ENCODE measurements at regions not wholly inside any gene's neighbourhood (a gene's known extent, or its start where the extent isn't known, plus 50 kb on each side); places are given as distances from the start of the nearest gene placed in this dataset.

DNA sequence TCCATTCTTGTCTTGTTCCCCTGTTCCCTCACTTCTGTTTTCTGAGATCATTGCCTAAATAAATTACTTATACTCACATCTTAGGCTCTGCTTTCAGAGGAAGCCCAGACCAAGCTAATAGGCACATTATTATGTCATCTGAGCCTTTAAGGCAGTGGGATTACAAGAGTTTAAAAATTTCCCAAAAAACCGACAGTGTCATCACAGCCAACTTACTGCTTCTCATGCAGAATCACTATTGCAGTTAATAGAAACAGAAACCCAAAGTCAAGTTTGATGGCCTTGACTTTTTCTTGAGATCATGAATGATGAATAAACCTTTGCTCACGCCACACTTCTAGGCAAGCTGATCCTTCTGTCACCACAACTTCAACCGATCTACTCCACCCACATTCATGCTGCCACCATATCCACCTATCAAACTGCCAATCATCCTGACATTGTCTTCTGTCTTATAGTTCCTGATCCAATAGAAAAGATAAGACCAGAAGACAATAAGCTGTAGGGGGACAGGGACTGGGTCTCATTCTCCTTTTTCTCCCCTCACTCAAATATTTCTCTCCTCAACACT lies 142.7 kb upstream of the CREB1 start:
- TF ChIP-seq, protein P1, sequence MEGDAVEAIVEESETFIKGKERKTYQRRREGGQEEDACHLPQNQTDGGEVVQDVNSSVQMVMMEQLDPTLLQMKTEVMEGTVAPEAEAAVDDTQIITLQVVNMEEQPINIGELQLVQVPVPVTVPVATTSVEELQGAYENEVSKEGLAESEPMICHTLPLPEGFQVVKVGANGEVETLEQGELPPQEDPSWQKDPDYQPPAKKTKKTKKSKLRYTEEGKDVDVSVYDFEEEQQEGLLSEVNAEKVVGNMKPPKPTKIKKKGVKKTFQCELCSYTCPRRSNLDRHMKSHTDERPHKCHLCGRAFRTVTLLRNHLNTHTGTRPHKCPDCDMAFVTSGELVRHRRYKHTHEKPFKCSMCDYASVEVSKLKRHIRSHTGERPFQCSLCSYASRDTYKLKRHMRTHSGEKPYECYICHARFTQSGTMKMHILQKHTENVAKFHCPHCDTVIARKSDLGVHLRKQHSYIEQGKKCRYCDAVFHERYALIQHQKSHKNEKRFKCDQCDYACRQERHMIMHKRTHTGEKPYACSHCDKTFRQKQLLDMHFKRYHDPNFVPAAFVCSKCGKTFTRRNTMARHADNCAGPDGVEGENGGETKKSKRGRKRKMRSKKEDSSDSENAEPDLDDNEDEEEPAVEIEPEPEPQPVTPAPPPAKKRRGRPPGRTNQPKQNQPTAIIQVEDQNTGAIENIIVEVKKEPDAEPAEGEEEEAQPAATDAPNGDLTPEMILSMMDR (IDR thresholded peaks at IDR 0.05), result no peak
- TF ChIP-seq POLR2AphosphoS5 (IDR thresholded peaks at IDR 0.05) (no peak), POLR2A (IDR thresholded peaks at IDR 0.05) (no peak)

All from stomach (tissue), 4 donors.